ENCODE measurements at regions not wholly inside any gene's neighbourhood (a gene's known extent, or its start where the extent isn't known, plus 50 kb on each side); places are given as distances from the start of the nearest gene placed in this dataset.

DNA sequence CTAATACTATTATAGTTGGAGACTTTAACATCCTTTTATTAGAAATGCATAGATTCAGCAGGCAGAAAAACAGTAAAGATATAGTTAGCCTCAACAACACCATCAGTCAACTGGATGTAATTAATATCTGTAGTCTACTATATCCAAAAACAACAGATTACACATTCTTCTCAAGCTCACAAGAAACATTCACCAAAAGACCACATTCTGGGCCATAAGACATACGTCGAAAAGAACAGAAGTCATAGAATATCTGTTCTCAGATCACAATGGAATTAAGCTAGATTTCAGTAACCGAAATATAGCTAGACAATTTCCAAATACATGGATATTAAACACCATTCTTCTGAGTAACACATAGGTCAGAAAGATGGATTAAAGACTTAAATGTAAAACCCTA lies 336.6 kb upstream of the RPS23 start:
- Mint-ChIP-seq H3K27ac (no peak overlapping the region), H3K4me1 (ENCODE audit: unreplicated experiment) (no peaks in the 10 kb centered on the region), H3K36me3 (peaks cover 5% of the 10 kb centered on the region), H3K27me3 (no peaks in the 10 kb centered on the region), H3K9me3 (peaks cover 7% of the 10 kb centered on the region), H3K4me3 (no peak overlapping the region)
- TF ChIP-seq, protein P1, sequence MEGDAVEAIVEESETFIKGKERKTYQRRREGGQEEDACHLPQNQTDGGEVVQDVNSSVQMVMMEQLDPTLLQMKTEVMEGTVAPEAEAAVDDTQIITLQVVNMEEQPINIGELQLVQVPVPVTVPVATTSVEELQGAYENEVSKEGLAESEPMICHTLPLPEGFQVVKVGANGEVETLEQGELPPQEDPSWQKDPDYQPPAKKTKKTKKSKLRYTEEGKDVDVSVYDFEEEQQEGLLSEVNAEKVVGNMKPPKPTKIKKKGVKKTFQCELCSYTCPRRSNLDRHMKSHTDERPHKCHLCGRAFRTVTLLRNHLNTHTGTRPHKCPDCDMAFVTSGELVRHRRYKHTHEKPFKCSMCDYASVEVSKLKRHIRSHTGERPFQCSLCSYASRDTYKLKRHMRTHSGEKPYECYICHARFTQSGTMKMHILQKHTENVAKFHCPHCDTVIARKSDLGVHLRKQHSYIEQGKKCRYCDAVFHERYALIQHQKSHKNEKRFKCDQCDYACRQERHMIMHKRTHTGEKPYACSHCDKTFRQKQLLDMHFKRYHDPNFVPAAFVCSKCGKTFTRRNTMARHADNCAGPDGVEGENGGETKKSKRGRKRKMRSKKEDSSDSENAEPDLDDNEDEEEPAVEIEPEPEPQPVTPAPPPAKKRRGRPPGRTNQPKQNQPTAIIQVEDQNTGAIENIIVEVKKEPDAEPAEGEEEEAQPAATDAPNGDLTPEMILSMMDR (conservative IDR thresholded peaks at IDR 0.05), result no peak
- no peak for DNase-seq (ENCODE audit: extremely low spot score, unreplicated experiment)

DNA sequence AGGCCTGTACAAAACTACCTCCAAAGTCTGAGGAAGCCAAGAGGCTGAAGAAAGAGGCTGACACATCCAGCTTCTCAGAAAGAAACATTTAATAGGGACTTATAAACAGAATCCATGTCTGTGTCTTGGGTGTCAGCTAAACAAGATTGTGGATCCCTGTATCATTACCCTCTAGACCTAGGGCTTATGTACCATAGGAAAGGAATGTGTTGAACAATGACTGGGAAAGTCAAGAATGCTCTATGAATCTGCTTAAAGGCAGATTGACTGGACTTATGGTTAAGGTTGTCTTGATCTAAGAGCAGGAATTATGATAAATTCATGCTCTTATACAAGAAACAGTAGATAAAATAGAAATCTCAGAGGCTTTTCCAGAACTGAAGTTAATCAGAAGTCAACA lies 335.7 kb upstream of the RPS23 start:
- peaks cover 5% of the 10 kb centered on the region for H3K36me3 Mint-ChIP-seq

DNA sequence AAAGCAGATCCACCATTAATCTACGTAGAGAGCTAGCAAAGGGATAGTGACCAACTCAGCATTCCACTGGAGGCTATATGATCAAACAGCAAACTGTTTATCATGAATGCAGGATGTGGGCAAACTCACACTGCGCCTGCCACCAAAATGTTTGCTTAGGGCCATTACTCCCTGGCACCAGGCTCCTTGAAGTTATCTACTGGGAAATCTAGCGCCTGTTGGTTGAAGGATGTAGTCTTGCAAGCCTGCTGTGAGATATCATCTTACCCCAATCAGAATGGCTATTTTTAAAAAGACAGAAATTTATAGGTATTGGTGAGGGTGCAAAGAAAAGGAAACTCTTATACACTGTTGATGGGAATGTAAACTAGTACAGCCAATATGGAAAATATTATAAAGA lies 332.5 kb upstream of the RPS23 start:
- DNase-seq (ENCODE audit: extremely low spot score, unreplicated experiment), result no peak
- no peak overlapping the region for H3K4me3 Mint-ChIP-seq
- no peaks in the 10 kb centered on the region for H3K4me1 Mint-ChIP-seq (ENCODE audit: unreplicated experiment)
- H3K36me3 Mint-ChIP-seq, result peaks cover 5% of the 10 kb centered on the region
- TF ChIP-seq, protein P1 (conservative IDR thresholded peaks at IDR 0.05), result no peak
- H3K27me3 Mint-ChIP-seq, result no peaks in the 10 kb centered on the region
- no peaks in the 10 kb centered on the region for H3K9me3 Mint-ChIP-seq
- H3K27ac Mint-ChIP-seq, result no peak overlapping the region

More for the DNA sequence above, 335.7 kb upstream of the RPS23 start:
- Mint-ChIP-seq H3K4me1 (ENCODE audit: unreplicated experiment) (no peaks in the 10 kb centered on the region), H3K4me3 (no peak overlapping the region), H3K27ac (no peak overlapping the region), H3K27me3 (no peaks in the 10 kb centered on the region), H3K9me3 (peaks cover 5% of the 10 kb centered on the region)
- TF ChIP-seq, protein P1 (conservative IDR thresholded peaks at IDR 0.05), result no peak
- DNase-seq (ENCODE audit: extremely low spot score, unreplicated experiment), result no peak

DNA sequence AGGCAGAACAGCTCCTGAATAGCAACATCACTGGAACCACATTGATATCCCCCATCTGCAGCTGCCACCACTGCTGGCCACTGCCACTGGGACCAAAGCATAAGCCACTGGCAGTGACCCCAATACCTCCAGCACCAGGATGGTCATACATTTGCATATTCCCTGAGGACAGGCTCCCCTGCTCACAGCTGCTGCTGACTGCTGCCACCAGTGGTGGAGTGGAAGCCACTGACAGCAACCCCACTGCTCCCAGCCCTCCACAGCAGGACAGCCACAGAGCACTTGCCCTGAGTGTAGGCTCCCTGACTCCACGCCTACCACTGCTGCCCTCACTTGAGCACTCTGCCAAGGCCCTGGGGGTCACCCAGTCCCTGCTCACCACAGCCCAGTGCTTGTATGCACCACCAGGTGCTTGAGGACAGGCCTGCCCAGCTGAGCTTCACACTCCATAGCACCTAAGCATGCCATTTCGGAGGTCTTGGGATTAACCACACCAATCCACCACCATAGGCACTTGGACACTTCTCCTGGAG lies 327.4 kb upstream of the RPS23 start:
- Mint-ChIP-seq H3K36me3 (no peaks in the 10 kb centered on the region), H3K27ac (no peak overlapping the region), H3K4me3 (no peak overlapping the region), H3K9me3 (no peaks in the 10 kb centered on the region), H3K27me3 (no peaks in the 10 kb centered on the region), H3K4me1 (ENCODE audit: unreplicated experiment) (no peaks in the 10 kb centered on the region)
- DNase-seq (ENCODE audit: extremely low spot score, unreplicated experiment), result no peak
- TF ChIP-seq, protein P1 (conservative IDR thresholded peaks at IDR 0.05), result no peak

DNA sequence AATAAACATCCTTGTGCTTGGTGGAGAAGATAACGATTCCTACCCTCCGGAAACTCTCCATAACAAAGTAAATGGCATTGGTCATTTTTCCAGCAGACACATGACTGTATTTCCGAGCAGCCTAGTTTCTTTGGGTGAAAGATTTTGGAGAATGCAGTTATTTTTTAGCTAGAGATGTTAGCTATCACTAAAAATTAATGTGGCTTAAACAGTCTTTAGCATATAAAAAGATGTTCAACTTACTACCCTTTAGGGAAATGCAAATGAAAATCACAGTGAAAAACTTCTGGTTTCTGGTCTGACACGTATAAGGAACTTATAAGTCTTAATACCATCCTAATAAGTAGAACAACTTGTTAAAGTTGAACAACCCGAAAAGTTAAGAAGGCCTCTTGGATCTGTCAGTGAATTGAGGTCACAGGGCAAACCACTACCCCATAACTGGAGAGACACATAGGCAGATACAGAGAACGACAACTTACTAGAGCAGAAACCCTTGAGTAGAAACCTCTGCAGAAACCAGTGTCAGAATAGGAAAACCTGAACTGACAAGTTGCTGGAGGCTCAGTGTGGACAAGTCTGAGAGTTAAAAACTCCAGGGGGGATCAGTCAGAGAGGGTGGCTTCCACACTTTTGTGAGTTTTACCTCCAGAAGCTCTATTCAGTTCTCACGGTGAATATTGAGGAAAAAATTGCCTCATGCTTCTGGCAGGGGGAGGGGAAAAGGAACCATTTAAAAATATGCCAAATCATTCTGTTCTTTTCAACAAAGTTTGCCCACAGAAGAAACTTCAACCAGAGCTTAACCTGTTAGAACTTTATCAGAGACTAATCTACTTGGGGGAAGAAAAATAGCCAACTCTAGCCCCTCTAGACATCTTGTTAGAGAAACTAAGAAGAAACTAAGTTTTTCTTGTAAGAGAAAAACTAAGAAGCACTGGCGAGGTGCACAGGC lies 325.2 kb upstream of the RPS23 start:
- H3K4me3 Mint-ChIP-seq, result no peak overlapping the region
- H3K9me3 Mint-ChIP-seq, result no peaks in the 10 kb centered on the region
- H3K27me3 Mint-ChIP-seq, result no peaks in the 10 kb centered on the region
- H3K4me1 Mint-ChIP-seq (ENCODE audit: unreplicated experiment), result no peaks in the 10 kb centered on the region
- TF ChIP-seq, protein P1 (conservative IDR thresholded peaks at IDR 0.05), result no peak
- no peaks in the 10 kb centered on the region for H3K36me3 Mint-ChIP-seq
- no peak for DNase-seq (ENCODE audit: extremely low spot score, unreplicated experiment)
- no peak overlapping the region for H3K27ac Mint-ChIP-seq

Measured in type B pancreatic cell (in vitro differentiated cells).